RCC 7860 (cell line): ENCODE measurements at regions not wholly inside any gene's neighbourhood (a gene's known extent, or its start where the extent isn't known, plus 50 kb on each side); places are given as distances from the start of the nearest gene placed in this dataset.
"Not testable (repeated sequence)": the region's sequence is repeated elsewhere in the genome, so short reads cannot be mapped to it uniquely, and the experiment has no call there.

Source experiments
- DNase-seq: peaks from one replicate; pipeline ENCODE4 v3.0.0-alpha.2; 2015; ENCODE audit warnings: low spot score
- FAIRE-seq: peaks from 2 replicates; lab custom pipeline; 2012; peaks lifted over from hg19 to GRCh38; lab: Jason Lieb, UNC

GRCh38 chr12:58068706-58069105, 127.3 kb downstream of the ATP23 start:
- no peak for FAIRE-seq
- no peak for DNase-seq

GRCh38 chr12:58069268-58069963, 128.0 kb downstream of the ATP23 start:
- FAIRE-seq (no peak), DNase-seq (no peak)

- FAIRE-seq, result no peak
- DNase-seq, result no peak
These were observed 130.6 kb downstream of the ATP23 start for GRCh38 chr12:58071994-58072393.

GRCh38 chr12:58074259-58074658, 132.9 kb downstream of the ATP23 start:
- no peak for DNase-seq
- FAIRE-seq, result no peak

GRCh38 chr12:58079806-58080205, 138.4 kb downstream of the ATP23 start:
- FAIRE-seq (no peak), DNase-seq (no peak)

GRCh38 chr12:58081488-58081887, 140.1 kb downstream of the ATP23 start:
- no peak for DNase-seq

GRCh38 chr12:58082996-58083395, 141.6 kb downstream of the ATP23 start:
- DNase-seq, result no peak
- FAIRE-seq, result no peak

More at GRCh38 chr12:58081488-58081887, 140.1 kb downstream of the ATP23 start:
- no peak for FAIRE-seq

- DNase-seq (no peak), FAIRE-seq (no peak)
These were observed 144.6 kb downstream of the ATP23 start for GRCh38 chr12:58086006-58086405.

- no peak for DNase-seq
- no peak for FAIRE-seq
These were observed 145.6 kb downstream of the ATP23 start for GRCh38 chr12:58086930-58087329.

GRCh38 chr12:58087423-58088127, 146.2 kb downstream of the ATP23 start:
- FAIRE-seq, result no peak
- no peak for DNase-seq

GRCh38 chr12:58089588-58089987, 148.2 kb downstream of the ATP23 start:
- FAIRE-seq (no peak), DNase-seq (no peak)

- FAIRE-seq (no peak), DNase-seq (no peak)
These were observed 149.3 kb downstream of the ATP23 start for GRCh38 chr12:58090685-58091084.

- FAIRE-seq (no peak), DNase-seq (no peak)
These were observed 153.6 kb downstream of the ATP23 start for GRCh38 chr12:58095002-58095401.

GRCh38 chr12:58097741-58098140, 156.4 kb downstream of the ATP23 start:
- FAIRE-seq (no peak), DNase-seq (no peak)

- FAIRE-seq, result no peak
- DNase-seq, result no peak
These were observed 158.1 kb downstream of the ATP23 start for GRCh38 chr12:58099476-58099875.

- no peak for FAIRE-seq
These were observed 163.0 kb downstream of the ATP23 start for GRCh38 chr12:58104351-58104755.

GRCh38 chr12:58105225-58106119, 164.1 kb downstream of the ATP23 start:
- DNase-seq, result no peak

More at GRCh38 chr12:58104351-58104755, 163.0 kb downstream of the ATP23 start:
- DNase-seq, result no peak

GRCh38 chr12:58106195-58106594, 164.8 kb downstream of the ATP23 start:
- no peak for FAIRE-seq

More at GRCh38 chr12:58105225-58106119, 164.1 kb downstream of the ATP23 start:
- FAIRE-seq, result no peak

GRCh38 chr12:58117201-58117600, 175.8 kb downstream of the ATP23 start:
- no peak for DNase-seq
- no peak for FAIRE-seq

More at GRCh38 chr12:58106195-58106594, 164.8 kb downstream of the ATP23 start:
- no peak for DNase-seq

GRCh38 chr12:58117667-58118066, 176.3 kb downstream of the ATP23 start:
- DNase-seq (no peak), FAIRE-seq (no peak)

GRCh38 chr12:58125761-58126160, 184.4 kb downstream of the ATP23 start:
- DNase-seq, FAIRE-seq: not testable (repeated sequence)
